ENCODE measurements at regions not wholly inside any gene's neighbourhood (a gene's known extent, or its start where the extent isn't known, plus 50 kb on each side); places are given as distances from the start of the nearest gene placed in this dataset.

DNA sequence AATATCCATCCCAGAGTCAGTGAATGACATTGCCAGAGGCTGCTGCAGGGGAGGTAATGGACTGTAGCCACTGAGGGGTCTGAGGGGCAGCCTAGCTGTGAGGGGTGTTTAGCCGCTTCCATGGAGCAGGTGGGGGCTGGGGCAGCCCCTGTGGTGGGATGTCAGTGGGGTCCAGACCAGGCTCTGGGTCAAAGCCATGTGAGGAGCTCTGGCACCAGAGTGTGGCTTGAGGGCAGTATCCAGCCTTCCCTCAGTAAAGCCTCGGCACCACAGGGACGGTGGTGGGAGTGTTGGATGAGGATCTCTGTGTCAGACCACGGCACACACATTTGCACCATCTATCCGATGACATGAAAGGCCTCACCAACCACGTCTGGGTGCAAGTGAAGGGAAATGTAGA is 85.0 kb downstream of the INHBB start:
- H3K4me1 ChIP-seq (ENCODE audit: control insufficient read depth in 2 of 3, insufficient read depth in 2 of 3, low read depth in 1 of 3, low read length in 3 of 3) = no peaks in the 10 kb centered on the region
- no peak overlapping the region for H3K27ac ChIP-seq (ENCODE audit: low read depth in 2 of 2, low read length in 2 of 2)
- TF ChIP-seq, protein P1, sequence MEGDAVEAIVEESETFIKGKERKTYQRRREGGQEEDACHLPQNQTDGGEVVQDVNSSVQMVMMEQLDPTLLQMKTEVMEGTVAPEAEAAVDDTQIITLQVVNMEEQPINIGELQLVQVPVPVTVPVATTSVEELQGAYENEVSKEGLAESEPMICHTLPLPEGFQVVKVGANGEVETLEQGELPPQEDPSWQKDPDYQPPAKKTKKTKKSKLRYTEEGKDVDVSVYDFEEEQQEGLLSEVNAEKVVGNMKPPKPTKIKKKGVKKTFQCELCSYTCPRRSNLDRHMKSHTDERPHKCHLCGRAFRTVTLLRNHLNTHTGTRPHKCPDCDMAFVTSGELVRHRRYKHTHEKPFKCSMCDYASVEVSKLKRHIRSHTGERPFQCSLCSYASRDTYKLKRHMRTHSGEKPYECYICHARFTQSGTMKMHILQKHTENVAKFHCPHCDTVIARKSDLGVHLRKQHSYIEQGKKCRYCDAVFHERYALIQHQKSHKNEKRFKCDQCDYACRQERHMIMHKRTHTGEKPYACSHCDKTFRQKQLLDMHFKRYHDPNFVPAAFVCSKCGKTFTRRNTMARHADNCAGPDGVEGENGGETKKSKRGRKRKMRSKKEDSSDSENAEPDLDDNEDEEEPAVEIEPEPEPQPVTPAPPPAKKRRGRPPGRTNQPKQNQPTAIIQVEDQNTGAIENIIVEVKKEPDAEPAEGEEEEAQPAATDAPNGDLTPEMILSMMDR (IDR thresholded peaks at IDR 0.05; ENCODE audit: borderline replicate concordance, extremely low read depth, insufficient read depth) = no peak
- H3K36me3 ChIP-seq (ENCODE audit: control insufficient read depth in 2 of 3, insufficient read depth in 3 of 3, low read length in 3 of 3) = no peaks in the 10 kb centered on the region
- DNase-seq = no peak
- H3K9ac ChIP-seq (ENCODE audit: low read length in 3 of 3) = no peak overlapping the region
- no peaks in the 10 kb centered on the region for H3K9me3 ChIP-seq (ENCODE audit: control insufficient read depth in 2 of 3, insufficient read depth in 1 of 3, low read length in 3 of 3)
- H3K27me3 ChIP-seq (ENCODE audit: control insufficient read depth, insufficient read depth, low read length) = no peaks in the 10 kb centered on the region
- no peak overlapping the region for H3K4me3 ChIP-seq (ENCODE audit: low read length in 3 of 3)
- no peak for FAIRE-seq
- intact Hi-C loops (cut with DNase I) = no loop called here

DNA sequence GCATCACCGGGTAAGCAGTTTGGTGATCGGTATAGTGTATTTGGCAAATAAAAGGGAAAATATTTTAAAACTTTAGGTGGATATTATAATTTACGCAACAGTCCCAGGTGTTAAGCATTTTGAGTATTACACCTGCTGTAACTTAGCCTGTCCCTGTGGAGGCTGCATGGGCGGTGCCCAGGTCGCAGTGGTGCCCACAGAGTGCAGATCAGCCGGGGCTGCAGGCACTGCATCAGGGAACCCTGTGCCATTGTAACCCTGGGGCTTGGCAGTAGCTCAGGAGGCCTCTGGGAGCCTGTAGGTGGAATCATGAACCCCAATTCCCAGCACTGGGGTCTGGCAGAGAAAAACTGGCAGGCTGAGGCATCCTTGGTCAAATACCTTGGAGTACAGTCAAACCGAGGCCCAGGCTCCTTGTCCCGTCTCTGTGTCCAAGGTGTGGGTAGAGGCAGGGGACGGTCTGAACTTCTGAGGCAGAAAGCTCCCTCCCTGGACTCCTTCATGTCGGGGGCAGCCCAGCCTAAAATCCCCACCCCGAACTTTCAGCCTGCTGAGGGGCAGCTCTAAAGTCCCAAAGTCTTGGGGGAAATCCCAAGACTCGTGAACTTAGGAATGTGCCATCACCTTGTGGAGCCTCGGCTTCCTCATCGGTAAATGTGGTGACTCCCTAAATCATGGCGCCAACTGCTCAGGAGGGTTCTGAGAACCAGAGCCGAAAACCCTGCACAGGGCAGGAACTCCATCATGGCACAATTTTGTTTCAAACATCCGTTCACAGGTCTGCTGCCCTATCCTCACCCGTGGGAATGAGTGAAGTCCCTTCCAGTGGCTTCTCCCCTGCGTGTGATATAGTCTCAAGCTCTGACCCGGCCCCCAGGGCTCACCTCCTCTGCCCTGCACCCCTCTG is 85.7 kb downstream of the INHBB start:
- no peak overlapping the region for H3K27ac ChIP-seq (ENCODE audit: low read depth in 2 of 2, low read length in 2 of 2)
- DNase-seq (no peak), FAIRE-seq (no peak)
- no peaks in the 10 kb centered on the region for H3K27me3 ChIP-seq (ENCODE audit: control insufficient read depth, insufficient read depth, low read length)
- H3K36me3 ChIP-seq (ENCODE audit: control insufficient read depth in 2 of 3, insufficient read depth in 3 of 3, low read length in 3 of 3) = no peaks in the 10 kb centered on the region
- H3K9me3 ChIP-seq (ENCODE audit: control insufficient read depth in 2 of 3, insufficient read depth in 1 of 3, low read length in 3 of 3) = no peaks in the 10 kb centered on the region
- intact Hi-C loops (cut with DNase I) = no loop called here
- no peak overlapping the region for H3K4me3 ChIP-seq (ENCODE audit: low read length in 3 of 3)
- H3K4me1 ChIP-seq (ENCODE audit: control insufficient read depth in 2 of 3, insufficient read depth in 2 of 3, low read depth in 1 of 3, low read length in 3 of 3) = no peaks in the 10 kb centered on the region
- TF ChIP-seq, protein P1 (IDR thresholded peaks at IDR 0.05; ENCODE audit: borderline replicate concordance, extremely low read depth, insufficient read depth) = no peak
- no peak overlapping the region for H3K9ac ChIP-seq (ENCODE audit: low read length in 3 of 3)

- no peaks in the 10 kb centered on the region for H3K27me3 ChIP-seq (ENCODE audit: control insufficient read depth, insufficient read depth, low read length)
- DNase-seq (no peak), FAIRE-seq (no peak)
- intact Hi-C loops (cut with DNase I) = no loop called here
- no peak overlapping the region for H3K4me3 ChIP-seq (ENCODE audit: low read length in 3 of 3)
- no peaks in the 10 kb centered on the region for H3K9me3 ChIP-seq (ENCODE audit: control insufficient read depth in 2 of 3, insufficient read depth in 1 of 3, low read length in 3 of 3)
- no peaks in the 10 kb centered on the region for H3K36me3 ChIP-seq (ENCODE audit: control insufficient read depth in 2 of 3, insufficient read depth in 3 of 3, low read length in 3 of 3)
- TF ChIP-seq, protein P1 (IDR thresholded peaks at IDR 0.05; ENCODE audit: borderline replicate concordance, extremely low read depth, insufficient read depth) = no peak
- H3K27ac ChIP-seq (ENCODE audit: low read depth in 2 of 2, low read length in 2 of 2) = no peak overlapping the region
- no peak overlapping the region for H3K9ac ChIP-seq (ENCODE audit: low read length in 3 of 3)
- H3K4me1 ChIP-seq (ENCODE audit: control insufficient read depth in 2 of 3, insufficient read depth in 2 of 3, low read depth in 1 of 3, low read length in 3 of 3) = no peaks in the 10 kb centered on the region
Measured at GRCh38 chr2:120432293-120432975, 86.5 kb downstream of the INHBB start.

All from kidney (tissue), 13 donors.